ENCODE measurements at regions not wholly inside any gene's neighbourhood (a gene's known extent, or its start where the extent isn't known, plus 50 kb on each side); places are given as distances from the start of the nearest gene placed in this dataset.

DNA sequence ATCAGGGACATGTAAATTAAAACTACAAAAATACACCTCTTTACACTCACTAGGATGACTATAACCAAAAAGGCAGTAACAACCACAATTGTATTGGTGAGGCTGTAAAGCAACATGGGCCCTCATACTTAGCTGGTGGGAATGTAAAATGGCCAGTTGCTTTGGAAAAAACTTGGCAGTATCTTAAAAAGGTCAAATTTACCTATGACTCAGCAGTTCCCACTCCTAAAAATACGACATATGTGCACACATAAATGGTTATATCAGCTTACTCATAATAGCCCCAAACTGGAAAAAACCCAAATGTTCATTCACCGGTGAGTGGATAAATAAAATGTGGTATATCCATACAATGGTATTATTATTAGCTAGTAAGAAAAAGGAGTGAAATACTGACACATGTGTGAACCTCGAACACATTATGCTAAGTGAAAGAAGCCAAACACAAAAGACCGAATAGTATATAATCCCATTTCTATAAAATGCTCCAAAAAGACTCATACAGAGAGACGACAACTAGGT lies 391.4 kb downstream of the NPIPA8 start (continued):
- TF ChIP-seq USF1 (CRISPR knock-in tag; IDR thresholded peaks at IDR 0.05) = no peak
- no peak for TF ChIP-seq MYBL2 (CRISPR knock-in tag; IDR thresholded peaks at IDR 0.05)

GRCh38 chr16:17944345-17944744 lies 392.2 kb downstream of the NPIPA8 start:
- ChIA-PET CTCF (no interaction called here), POLR2A (no interaction called here)
- peaks cover 24% of the 10 kb centered on the region for H3K4me1 Mint-ChIP-seq
- H3K4me3 Mint-ChIP-seq = no peak overlapping the region
- no peaks in the 10 kb centered on the region for H3K27me3 Mint-ChIP-seq (ENCODE audit: low read depth)
- no peak overlapping the region for H3K27ac Mint-ChIP-seq
- ATAC-seq (no peak), DNase-seq (ENCODE audit: low spot score) (no peak)
- TF ChIP-seq PRDM15 (CRISPR knock-in tag; IDR thresholded peaks at IDR 0.05) = peak; percentile 93
- no peak for TF ChIP-seq GTF2I (CRISPR knock-in tag; conservative IDR thresholded peaks at IDR 0.05)
- no peaks in the 10 kb centered on the region for H3K36me3 Mint-ChIP-seq
- H3K9me3 Mint-ChIP-seq = peaks cover 9% of the 10 kb centered on the region; the same call in 1 of the 2 replicates

DNA sequence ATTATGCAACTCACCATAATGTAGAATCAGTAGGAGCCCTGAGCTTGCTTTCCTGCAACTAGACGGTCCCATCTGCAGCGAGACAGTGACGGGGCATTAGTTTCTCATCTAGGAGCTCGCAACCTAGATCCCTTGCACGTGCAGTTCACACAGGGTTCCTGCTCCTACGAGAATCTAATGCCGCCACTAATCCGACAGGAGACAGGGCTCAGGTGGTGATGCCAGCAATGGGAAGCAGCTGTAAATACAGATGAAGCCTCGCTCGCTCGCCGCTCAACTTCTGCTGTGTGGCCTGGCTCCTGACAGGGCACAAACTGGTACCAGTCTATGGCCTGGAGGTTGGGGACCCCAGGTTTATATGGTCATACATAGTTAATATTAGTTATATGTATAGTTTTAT lies 394.5 kb downstream of the NPIPA8 start:
- ATAC-seq (no peak), DNase-seq (ENCODE audit: low spot score) (no peak)
- POLR2A ChIA-PET = interaction anchor here (0.6 kb wide), 1 partner anchor 246 kb away, joined by 5 read pairs; no protein-coding TSS in a partner anchor
- H3K4me1 Mint-ChIP-seq = peaks cover 21% of the 10 kb centered on the region
- TF ChIP-seq PRDM15 (CRISPR knock-in tag; IDR thresholded peaks at IDR 0.05) = no peak
- no peak for TF ChIP-seq CBFB (CRISPR knock-in tag; IDR thresholded peaks at IDR 0.05; ENCODE audit: low read depth)
- TF ChIP-seq, protein P1, sequence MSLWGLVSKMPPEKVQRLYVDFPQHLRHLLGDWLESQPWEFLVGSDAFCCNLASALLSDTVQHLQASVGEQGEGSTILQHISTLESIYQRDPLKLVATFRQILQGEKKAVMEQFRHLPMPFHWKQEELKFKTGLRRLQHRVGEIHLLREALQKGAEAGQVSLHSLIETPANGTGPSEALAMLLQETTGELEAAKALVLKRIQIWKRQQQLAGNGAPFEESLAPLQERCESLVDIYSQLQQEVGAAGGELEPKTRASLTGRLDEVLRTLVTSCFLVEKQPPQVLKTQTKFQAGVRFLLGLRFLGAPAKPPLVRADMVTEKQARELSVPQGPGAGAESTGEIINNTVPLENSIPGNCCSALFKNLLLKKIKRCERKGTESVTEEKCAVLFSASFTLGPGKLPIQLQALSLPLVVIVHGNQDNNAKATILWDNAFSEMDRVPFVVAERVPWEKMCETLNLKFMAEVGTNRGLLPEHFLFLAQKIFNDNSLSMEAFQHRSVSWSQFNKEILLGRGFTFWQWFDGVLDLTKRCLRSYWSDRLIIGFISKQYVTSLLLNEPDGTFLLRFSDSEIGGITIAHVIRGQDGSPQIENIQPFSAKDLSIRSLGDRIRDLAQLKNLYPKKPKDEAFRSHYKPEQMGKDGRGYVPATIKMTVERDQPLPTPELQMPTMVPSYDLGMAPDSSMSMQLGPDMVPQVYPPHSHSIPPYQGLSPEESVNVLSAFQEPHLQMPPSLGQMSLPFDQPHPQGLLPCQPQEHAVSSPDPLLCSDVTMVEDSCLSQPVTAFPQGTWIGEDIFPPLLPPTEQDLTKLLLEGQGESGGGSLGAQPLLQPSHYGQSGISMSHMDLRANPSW (CRISPR knock-in tag; conservative IDR thresholded peaks at IDR 0.05; ENCODE audit: low read depth) = no peak
- no peak for TF ChIP-seq ZMAT4 (CRISPR knock-in tag; IDR thresholded peaks at IDR 0.05)
- TF ChIP-seq GRHL2 (CRISPR knock-in tag; IDR thresholded peaks at IDR 0.05; ENCODE audit: insufficient replicate concordance, severe bottlenecking) = no peak
- TF ChIP-seq TCF7 (CRISPR knock-in tag; IDR thresholded peaks at IDR 0.05; ENCODE audit: low read depth) = no peak
- TF ChIP-seq SMAD3 (CRISPR knock-in tag; IDR thresholded peaks at IDR 0.05; ENCODE audit: borderline replicate concordance) = no peak
- TF ChIP-seq FOXP4 (CRISPR knock-in tag; IDR thresholded peaks at IDR 0.05) = no peak
- TF ChIP-seq HMGA2 (CRISPR knock-in tag; IDR thresholded peaks at IDR 0.05) = no peak
- TF ChIP-seq MLX (CRISPR knock-in tag; IDR thresholded peaks at IDR 0.05) = no peak
- TF ChIP-seq JUN (CRISPR knock-in tag; IDR thresholded peaks at IDR 0.05) = no peak
- TF ChIP-seq JAZF1 (CRISPR knock-in tag; IDR thresholded peaks at IDR 0.05) = no peak
- no peak for TF ChIP-seq NFE2L1 (CRISPR knock-in tag; IDR thresholded peaks at IDR 0.05)
- TF ChIP-seq ZNF396 (CRISPR knock-in tag; IDR thresholded peaks at IDR 0.05; ENCODE audit: borderline replicate concordance) = no peak
- H3K27ac Mint-ChIP-seq = no peak overlapping the region
- H3K4me3 Mint-ChIP-seq = no peak overlapping the region
- H3K36me3 Mint-ChIP-seq = no peaks in the 10 kb centered on the region
- H3K27me3 Mint-ChIP-seq (ENCODE audit: low read depth) = no peaks in the 10 kb centered on the region
- CTCF ChIA-PET = no interaction called here
- peaks cover 9% of the 10 kb centered on the region; the same call in 1 of the 2 replicates for H3K9me3 Mint-ChIP-seq

Measured in WTC11 (cell line).